Activated T-cell treated with anti-CD3 and anti-CD28 coated beads, Interleukin-2, amount 50 U/mL, for 24 hours (primary cell): ENCODE measurements at regions not wholly inside any gene's neighbourhood (a gene's known extent, or its start where the extent isn't known, plus 50 kb on each side); places are given as distances from the start of the nearest gene placed in this dataset.

Experiments
- DNase-seq: peaks from one replicate; pipeline ENCODE4 v3.0.0-alpha.2; 2020
- H3K27ac Mint-ChIP-seq: 2 replicates; pipeline ENCODE4 v1.8.0; 2020; ENCODE audit warnings: mild to moderate bottlenecking, mixed read lengths
- H3K27me3 Mint-ChIP-seq: 2 replicates; pipeline ENCODE4 v1.8.0; 2020; ENCODE audit warnings: mixed read lengths
- H3K36me3 Mint-ChIP-seq: 2 replicates; pipeline ENCODE4 v1.8.0; 2020; ENCODE audit warnings: low read depth, mixed read lengths
- H3K4me1 Mint-ChIP-seq: 2 replicates; pipeline ENCODE4 v1.8.0; 2020; ENCODE audit warnings: low read depth, mixed read lengths
- H3K4me3 Mint-ChIP-seq: 2 replicates; pipeline ENCODE4 v1.8.0; 2020; ENCODE audit warnings: mild to moderate bottlenecking, moderate library complexity, mixed read lengths
- H3K9me3 Mint-ChIP-seq: 2 replicates; pipeline ENCODE4 v1.8.0; 2020; ENCODE audit warnings: mixed read lengths

DNA sequence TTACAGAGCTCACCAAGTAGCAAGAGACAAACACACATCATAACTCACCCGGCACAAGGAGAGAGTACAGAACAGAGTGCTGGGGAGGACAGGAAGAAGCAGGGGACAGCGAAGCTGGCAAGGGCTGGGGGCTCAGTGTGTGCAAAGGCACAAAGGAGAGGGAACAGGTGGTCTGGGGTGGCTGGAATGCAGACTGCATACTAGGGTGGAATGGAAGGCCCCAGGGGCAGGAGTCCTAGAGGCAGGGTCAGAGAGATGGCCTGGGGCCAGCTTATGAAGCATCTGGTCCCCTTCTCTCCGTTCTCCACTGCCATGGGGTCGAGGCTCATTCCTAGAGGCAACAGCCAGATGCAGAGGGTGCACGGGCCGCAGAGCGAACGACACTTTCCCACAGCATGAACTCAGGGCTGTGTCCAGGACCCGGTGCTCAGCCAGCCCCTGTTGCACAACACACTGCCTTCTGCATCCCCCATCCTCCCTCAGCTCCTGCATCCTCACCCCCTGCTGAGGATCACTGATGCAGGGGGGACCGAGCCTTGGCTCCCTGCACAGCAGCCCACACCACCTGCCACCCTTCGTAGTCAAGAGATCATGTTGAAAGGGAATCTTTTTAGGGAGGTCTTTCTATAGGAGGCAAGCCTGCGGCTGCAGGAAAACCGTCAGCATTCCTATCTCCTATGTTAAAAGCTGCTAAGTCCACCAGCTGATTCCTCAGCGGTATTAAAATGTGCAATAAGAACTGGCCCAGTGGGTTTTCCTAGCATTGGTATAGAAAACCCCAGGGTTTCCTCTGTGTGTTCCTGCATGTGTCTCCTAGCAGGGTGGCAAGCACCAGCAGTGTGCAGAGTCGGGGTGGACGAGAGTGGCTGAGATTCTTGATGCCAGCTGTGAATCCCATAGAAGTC, 293.5 kb downstream of the UACA start:
- Mint-ChIP-seq H3K4me3 (no peak overlapping the region), H3K9me3 (no peaks in the 10 kb centered on the region), H3K36me3 (no peaks in the 10 kb centered on the region), H3K27me3 (peaks cover 77% of the 10 kb centered on the region), H3K4me1 (peaks cover 11% of the 10 kb centered on the region), H3K27ac (no peak overlapping the region)
- DNase-seq, result no peak

DNA sequence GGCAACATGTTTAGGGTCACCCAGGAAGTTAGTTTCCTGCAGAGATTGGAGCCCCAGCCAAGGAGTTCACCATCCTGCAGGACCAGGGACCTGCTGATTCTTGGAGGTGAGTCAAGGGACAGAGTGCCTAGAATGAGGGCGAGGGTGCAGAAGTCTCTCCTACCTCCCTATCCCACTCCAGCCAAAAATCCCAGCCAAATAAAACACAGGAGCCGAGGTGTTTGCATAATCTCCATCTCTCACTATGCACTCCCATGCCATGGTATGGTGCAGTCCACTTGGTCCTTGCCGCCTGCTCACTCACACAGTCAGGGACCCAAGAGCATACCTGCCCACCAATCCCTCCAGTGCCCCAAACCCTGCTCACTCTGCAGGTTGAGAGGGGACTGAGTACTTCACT, 294.2 kb downstream of the UACA start:
- no peaks in the 10 kb centered on the region for H3K36me3 Mint-ChIP-seq
- H3K27me3 Mint-ChIP-seq, result peaks cover 77% of the 10 kb centered on the region
- H3K4me1 Mint-ChIP-seq, result peaks cover 6% of the 10 kb centered on the region
- DNase-seq, result no peak
- H3K4me3 Mint-ChIP-seq, result no peak overlapping the region
- no peak overlapping the region for H3K27ac Mint-ChIP-seq
- H3K9me3 Mint-ChIP-seq, result no peaks in the 10 kb centered on the region

DNA sequence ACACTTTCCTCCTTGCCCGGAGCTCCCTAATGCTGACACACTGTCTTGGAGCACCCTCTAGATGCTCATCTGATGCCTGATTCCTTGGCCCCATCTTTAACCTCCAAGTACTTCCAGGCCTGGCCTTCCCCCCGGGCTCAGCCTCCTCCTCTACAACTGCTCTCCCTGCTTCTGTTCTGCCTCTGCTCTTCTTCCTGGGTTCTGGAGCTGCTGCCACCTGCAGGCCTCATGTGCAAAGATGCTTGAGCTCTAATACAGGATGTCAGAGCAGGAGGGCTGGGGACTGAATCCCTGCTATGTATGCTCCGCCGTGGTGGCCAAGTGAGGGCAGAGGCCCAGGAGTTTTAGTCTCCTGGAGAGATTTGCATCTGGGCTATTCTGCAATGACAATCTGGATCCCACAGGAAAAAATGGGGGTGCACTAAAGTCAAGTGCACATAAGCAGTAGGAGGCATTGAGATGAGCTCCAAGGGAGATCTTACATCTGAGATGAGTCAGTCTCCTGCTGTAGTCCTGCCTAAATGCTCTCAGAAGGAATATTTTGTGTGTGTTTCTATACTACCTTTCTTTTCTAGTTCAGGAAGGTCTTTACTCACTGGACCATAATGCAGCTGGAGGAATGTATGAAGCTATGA, 296.3 kb downstream of the UACA start:
- Mint-ChIP-seq H3K4me1 (peaks cover 4% of the 10 kb centered on the region), H3K36me3 (no peaks in the 10 kb centered on the region), H3K9me3 (no peaks in the 10 kb centered on the region), H3K27ac (no peak overlapping the region), H3K4me3 (no peak overlapping the region), H3K27me3 (peaks cover 71% of the 10 kb centered on the region)
- peak; percentile 64 for DNase-seq

DNA sequence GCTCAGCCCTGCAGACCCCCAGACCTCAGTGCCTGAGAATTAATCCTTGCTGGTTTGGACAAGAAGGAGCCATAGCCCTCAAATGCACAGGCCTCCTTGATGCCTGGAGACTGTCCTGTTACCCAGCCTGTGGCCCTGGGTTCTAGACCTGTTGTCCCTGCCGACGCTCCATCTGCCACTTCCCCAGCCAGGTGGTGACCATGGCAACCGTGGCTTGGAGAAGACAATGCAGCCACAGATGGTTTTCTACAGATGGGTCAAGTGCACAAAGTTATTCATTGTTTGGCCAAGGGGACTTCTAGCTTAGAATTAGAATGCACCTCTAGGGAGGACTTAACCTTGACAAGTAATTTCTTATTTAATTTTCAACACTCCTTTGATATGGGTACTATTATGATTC, 297.1 kb downstream of the UACA start:
- no peak for DNase-seq
- Mint-ChIP-seq H3K4me1 (peaks cover 4% of the 10 kb centered on the region), H3K36me3 (no peaks in the 10 kb centered on the region), H3K9me3 (no peaks in the 10 kb centered on the region), H3K27ac (no peak overlapping the region), H3K27me3 (peaks cover 71% of the 10 kb centered on the region), H3K4me3 (no peak overlapping the region)

DNA sequence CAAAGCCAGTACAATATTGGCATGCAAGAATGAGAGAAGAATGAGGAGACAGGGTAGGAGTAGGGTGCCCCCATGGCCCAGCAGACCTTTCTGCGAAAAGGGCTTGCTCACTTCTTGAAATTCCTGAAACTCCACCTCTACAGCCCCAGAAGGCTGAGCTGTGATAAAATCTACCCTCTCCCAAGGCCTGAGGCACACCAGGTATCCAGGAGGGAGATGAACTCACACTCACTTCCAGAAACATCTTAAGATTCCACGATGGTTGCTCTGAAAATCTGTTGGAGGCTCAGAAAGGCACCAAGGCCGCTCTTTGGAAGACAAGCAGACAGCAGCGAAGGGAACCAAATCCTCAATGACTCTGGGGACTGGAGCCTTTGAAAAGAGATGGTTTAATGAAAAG, 297.5 kb downstream of the UACA start:
- Mint-ChIP-seq H3K9me3 (no peaks in the 10 kb centered on the region), H3K27me3 (peaks cover 73% of the 10 kb centered on the region), H3K36me3 (no peaks in the 10 kb centered on the region), H3K27ac (no peak overlapping the region), H3K4me1 (peaks cover 8% of the 10 kb centered on the region), H3K4me3 (no peak overlapping the region)
- no peak for DNase-seq

DNA sequence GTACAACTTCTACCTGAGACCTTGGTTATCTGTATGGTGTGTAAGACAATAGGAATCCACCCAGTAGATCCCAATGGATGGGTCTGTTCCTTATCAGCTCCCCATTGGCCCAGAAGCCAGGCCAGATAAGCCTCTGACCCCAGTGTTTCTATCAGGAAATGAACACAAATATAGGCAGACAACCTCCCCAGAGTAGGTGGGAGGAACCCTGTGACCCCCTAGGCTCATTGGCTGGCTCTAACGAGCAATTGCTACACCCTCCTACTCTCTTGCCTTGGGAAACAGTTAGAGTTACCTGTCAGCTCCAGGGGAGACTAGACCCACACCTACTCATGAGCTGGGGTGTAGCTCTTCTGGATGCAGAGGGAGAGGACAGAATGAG, 299.9 kb downstream of the UACA start:
- DNase-seq, result peak; percentile 20
- H3K27me3 Mint-ChIP-seq, result peaks cover 66% of the 10 kb centered on the region
- no peak overlapping the region for H3K27ac Mint-ChIP-seq
- no peaks in the 10 kb centered on the region for H3K36me3 Mint-ChIP-seq
- H3K4me3 Mint-ChIP-seq, result no peak overlapping the region
- H3K9me3 Mint-ChIP-seq, result no peaks in the 10 kb centered on the region
- H3K4me1 Mint-ChIP-seq, result peaks cover 20% of the 10 kb centered on the region

DNA sequence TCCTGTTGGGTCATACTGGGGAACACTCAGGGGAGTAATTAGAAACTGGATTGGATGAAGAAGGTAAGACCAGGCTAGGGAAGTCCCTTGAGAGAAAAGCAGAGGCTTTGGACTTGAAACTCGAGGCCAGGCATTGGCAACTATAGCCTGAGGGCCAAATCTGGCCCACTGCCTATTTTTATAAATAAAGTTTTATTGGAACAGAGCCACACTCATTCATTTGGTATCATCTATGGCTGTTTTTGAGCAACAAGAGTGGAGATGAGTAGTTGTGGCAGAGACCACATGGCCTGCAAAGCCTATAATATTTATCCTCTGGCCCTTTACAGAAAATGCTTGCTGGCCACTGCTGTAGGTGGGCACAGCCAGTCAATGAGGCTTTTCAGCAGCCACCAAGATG, 301.4 kb downstream of the UACA start:
- DNase-seq, result peak; percentile 24

DNA sequence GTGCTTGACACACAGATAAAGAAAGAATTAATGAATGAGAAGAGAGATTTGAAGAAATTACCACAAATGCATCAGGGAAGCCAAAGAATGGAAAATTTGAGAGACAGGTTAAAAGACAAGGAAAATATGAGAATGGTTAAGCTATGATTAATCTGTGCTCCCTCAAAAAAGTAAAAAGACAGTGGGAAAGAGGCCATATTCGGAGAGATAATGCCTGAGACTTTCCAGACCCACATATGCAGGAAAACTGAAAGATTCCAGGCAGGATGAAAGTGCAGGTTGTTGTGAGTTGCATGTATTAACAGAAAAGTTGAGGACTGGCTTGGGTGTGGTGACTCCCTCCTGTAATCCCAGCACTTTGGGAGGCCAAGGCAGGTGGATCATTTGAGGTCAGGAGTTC, 302.3 kb downstream of the UACA start:
- Mint-ChIP-seq H3K4me3 (no peak overlapping the region), H3K27me3 (peaks cover 55% of the 10 kb centered on the region), H3K9me3 (no peaks in the 10 kb centered on the region), H3K4me1 (peaks cover 15% of the 10 kb centered on the region), H3K36me3 (no peaks in the 10 kb centered on the region), H3K27ac (no peak overlapping the region)
- no peak for DNase-seq

More for the DNA sequence above, 301.4 kb downstream of the UACA start:
- Mint-ChIP-seq H3K27ac (no peak overlapping the region), H3K36me3 (no peaks in the 10 kb centered on the region), H3K9me3 (no peaks in the 10 kb centered on the region), H3K4me1 (peaks cover 18% of the 10 kb centered on the region), H3K4me3 (no peak overlapping the region), H3K27me3 (peaks cover 53% of the 10 kb centered on the region)

DNA sequence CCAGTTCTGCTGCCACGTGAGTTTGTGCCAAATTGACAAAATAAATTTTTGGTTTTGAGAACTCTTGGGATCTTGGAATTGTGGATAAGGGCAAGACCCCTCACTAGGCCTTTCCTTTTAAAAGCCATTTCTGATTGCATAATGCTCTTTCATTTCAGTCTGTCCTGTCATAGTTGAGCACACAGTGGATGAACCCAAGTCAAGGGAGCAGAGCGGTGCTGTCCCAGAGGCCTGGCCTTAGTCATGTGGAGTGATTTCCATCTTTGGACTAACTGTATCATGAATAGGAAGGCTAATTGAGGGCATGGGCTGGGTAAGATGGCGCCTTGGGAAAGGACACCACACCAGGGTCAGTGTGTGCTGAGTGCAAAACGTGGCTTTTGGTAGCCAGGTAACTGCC, 304.0 kb downstream of the UACA start:
- Mint-ChIP-seq H3K27ac (no peak overlapping the region), H3K9me3 (no peaks in the 10 kb centered on the region), H3K4me1 (peaks cover 15% of the 10 kb centered on the region), H3K27me3 (peaks cover 40% of the 10 kb centered on the region), H3K4me3 (no peak overlapping the region), H3K36me3 (no peaks in the 10 kb centered on the region)
- no peak for DNase-seq

DNA sequence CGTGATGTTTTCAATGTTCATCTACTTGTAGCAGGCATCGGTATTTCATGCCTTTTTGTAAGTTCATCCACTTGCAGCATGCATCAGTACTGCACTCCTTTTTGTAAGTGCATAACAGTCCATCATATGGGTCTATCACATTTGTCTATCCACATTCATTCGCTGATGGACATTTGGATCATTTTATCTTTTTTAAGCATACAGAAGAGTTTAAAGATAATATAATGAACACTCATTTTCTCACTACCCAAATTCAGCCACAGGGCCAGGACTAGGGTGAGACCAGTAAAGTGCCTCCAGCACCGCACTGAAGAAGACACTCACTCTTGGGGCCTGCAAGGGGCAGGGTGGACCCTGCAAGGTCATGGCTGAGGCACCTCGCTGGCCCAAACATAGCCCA, 309.6 kb downstream of the UACA start:
- DNase-seq, result peak; percentile 23
- Mint-ChIP-seq H3K4me3 (no peak overlapping the region), H3K4me1 (peaks cover 19% of the 10 kb centered on the region), H3K27ac (no peak overlapping the region), H3K27me3 (peaks cover 8% of the 10 kb centered on the region), H3K36me3 (no peaks in the 10 kb centered on the region), H3K9me3 (no peaks in the 10 kb centered on the region)

DNA sequence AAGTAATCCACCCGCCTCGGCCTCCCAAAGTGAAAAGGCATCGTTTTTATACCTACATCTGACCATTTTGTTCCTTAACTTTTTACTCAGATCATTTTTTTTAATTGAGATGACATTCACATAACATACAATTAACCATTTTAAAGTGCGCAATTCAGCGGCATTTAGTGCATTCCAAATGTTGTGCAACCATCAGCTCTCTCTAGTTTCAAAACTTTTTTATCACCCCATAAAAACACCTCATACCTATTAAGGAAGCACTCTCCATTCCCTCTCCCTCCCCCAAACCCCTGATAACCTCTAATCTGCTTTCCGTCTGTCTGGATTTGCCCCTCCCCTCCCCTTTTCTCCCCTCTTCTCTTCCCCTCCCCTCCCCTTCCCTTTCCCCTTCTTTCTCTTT, 310.1 kb downstream of the UACA start:
- Mint-ChIP-seq H3K4me1 (peaks cover 25% of the 10 kb centered on the region), H3K4me3 (no peak overlapping the region)

DNA sequence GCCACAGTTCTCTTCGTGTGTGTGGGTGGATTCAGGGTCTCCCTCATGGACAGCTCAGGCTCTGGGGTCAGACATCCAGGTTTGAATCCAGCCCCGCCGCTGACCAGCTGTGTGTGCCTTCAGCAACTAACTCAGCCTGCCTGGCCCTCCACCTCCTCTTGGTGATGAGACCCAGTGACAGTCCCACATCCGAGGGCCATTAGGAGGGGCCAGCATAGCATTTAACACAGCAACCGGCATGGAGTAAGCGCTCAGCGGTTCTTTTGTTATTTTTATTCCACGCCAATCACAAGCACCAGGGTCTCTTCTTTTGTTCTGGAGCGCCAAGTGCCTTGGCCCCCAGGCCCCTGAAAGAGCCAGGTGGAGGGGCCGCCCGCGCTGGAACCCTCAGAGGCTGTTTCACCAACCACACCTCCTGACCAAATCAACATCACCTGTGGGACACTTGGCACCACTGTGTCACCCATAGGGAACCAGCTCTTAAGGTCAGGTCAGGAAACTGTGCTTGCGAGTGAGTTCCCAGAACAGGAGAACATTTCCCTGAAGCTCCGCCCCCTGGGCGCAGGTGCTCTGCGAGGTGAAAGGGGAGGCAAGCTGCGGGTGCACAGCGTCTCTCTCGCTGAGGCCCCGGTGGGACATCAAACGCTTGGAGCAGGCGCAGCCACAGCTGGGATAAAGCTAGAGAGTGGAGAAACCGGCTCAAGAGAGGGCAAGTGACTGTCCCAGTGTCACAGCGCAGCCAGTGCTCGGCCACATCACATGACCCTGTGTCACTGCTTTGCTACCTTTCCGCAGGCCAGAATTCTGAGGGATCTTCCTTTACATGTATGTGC, 311.3 kb downstream of the UACA start:
- Mint-ChIP-seq H3K4me3 (no peak overlapping the region), H3K9me3 (no peaks in the 10 kb centered on the region), H3K36me3 (no peaks in the 10 kb centered on the region), H3K4me1 (peaks cover 36% of the 10 kb centered on the region), H3K27ac (no peak overlapping the region), H3K27me3 (peaks cover 24% of the 10 kb centered on the region)
- DNase-seq, result peak; percentile 55

More for the DNA sequence above, 310.1 kb downstream of the UACA start:
- Mint-ChIP-seq H3K36me3 (no peaks in the 10 kb centered on the region), H3K27me3 (peaks cover 13% of the 10 kb centered on the region), H3K9me3 (no peaks in the 10 kb centered on the region), H3K27ac (no peak overlapping the region)
- no peak for DNase-seq

DNA sequence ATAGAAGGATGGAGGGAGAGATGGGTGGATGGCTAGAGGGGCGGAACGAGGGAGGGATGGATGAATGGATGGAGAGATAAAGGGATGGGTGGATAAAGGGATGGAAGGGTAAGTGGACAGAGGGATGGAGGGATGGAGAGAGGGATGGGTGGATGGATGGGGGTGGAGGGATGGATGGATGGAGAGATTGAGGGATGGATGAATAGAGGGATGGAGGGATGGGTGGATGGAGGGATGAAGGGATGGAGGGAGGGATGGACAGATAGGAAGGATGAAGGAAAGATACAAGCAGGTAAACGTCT, 313.3 kb downstream of the UACA start:
- H3K27ac Mint-ChIP-seq, result no peak overlapping the region
- no peak overlapping the region for H3K4me3 Mint-ChIP-seq
- H3K4me1 Mint-ChIP-seq, result peaks cover 36% of the 10 kb centered on the region
- H3K27me3 Mint-ChIP-seq, result peaks cover 30% of the 10 kb centered on the region
- no peak for DNase-seq
- no peaks in the 10 kb centered on the region for H3K36me3 Mint-ChIP-seq
- no peaks in the 10 kb centered on the region for H3K9me3 Mint-ChIP-seq

DNA sequence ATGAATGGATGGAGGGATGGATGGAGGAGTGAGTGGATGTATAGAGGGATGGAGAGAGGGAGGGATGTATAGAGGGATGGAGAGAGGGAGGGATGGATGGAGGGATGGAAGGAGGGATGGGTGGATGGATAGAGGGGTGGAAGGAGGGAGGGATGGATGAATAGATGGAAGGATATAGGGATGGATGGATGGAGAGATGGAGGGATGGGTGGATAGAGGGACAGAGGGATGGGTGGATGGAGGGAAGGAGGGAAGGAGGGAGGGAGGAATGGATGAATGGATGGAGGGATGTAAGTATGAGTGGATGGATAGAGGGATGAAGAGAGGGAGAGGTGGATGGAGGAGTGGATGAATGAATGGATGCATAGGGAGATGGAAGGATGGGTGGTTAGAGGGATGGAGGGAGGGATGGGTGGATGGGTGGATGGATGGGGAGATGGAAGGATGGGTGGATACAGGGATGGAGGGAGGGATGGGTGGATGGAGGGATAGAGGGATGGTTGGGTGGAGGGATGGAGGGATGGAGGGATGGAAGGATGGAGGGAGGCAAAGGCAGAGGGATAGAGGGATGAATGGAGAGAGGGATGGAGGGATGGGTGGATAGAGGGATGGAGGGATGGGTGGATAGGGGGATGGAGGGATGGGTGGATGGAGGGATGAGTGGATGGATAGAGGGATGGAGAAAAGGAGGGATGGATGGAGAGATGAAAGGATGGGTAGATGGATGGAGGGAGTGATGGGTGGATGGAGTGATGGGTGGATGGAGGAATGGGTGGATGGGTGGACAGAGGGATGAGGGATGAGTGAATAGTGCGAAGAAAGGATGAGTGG, 313.8 kb downstream of the UACA start:
- no peak for DNase-seq
- no peaks in the 10 kb centered on the region for H3K9me3 Mint-ChIP-seq
- no peaks in the 10 kb centered on the region for H3K36me3 Mint-ChIP-seq
- peaks cover 36% of the 10 kb centered on the region for H3K4me1 Mint-ChIP-seq
- H3K4me3 Mint-ChIP-seq, result no peak overlapping the region
- peaks cover 33% of the 10 kb centered on the region for H3K27me3 Mint-ChIP-seq
- H3K27ac Mint-ChIP-seq, result no peak overlapping the region
